ENCODE measurements at regions not wholly inside any gene's neighbourhood (a gene's known extent, or its start where the extent isn't known, plus 50 kb on each side); places are given as distances from the start of the nearest gene placed in this dataset.

- no peak for TF ChIP-seq POLR2A (IDR thresholded peaks at IDR 0.05)
- no peak for TF ChIP-seq CTCF (IDR thresholded peaks at IDR 0.05)
These were observed 538.6 kb upstream of the ADAMTS5 start for GRCh38 chr21:27505516-27505915.
